HUES64 (cell line): ENCODE measurements at regions not wholly inside any gene's neighbourhood (a gene's known extent, or its start where the extent isn't known, plus 50 kb on each side); places are given as distances from the start of the nearest gene placed in this dataset.

Experiments used
- H3K27ac ChIP-seq: 2 replicates; pipeline ENCODE4 v1.7.0; 2013; ENCODE audit warnings: low read depth, low read length, inconsistent platforms
- H3K27me3 ChIP-seq: 2 replicates; pipeline ENCODE4 v1.6.1; 2013; ENCODE audit warnings: mild to moderate bottlenecking, low read length; ENCODE audit not compliant: insufficient read depth
- H3K36me3 ChIP-seq: 2 replicates; pipeline ENCODE4 v1.6.1; 2013; ENCODE audit warnings: mild to moderate bottlenecking, low read length; ENCODE audit not compliant: insufficient read depth
- H3K4me1 ChIP-seq: 2 replicates; pipeline ENCODE4 v1.6.1; 2013; ENCODE audit warnings: mild to moderate bottlenecking, low read length, moderate library complexity; ENCODE audit not compliant: insufficient read depth
- H3K4me3 ChIP-seq: 2 replicates; pipeline ENCODE4 v1.5.1; 2013; ENCODE audit warnings: mild to moderate bottlenecking, low read length, moderate library complexity
- H3K9ac ChIP-seq: 2 replicates; pipeline ENCODE4 v1.6.1; 2013; ENCODE audit warnings: mild to moderate bottlenecking, low read depth, low read length
- H3K9me3 ChIP-seq: 2 replicates; pipeline ENCODE4 v1.6.1; 2013; ENCODE audit warnings: low read depth, low read length; ENCODE audit not compliant: insufficient read depth
- WGBS: fragments of 150-250, 120-280 bp; methylation state at CpG from one replicate; pipeline ENCODE4 v1.1.7; 2013; ENCODE audit warnings: missing lambda C conversion rate; 5-methylcytosine and 5-hydroxymethylcytosine counted together

GRCh38 chr6:106767271-106767670, 137.9 kb downstream of the QRSL1 start:
- no peak overlapping the region for H3K27ac ChIP-seq
- H3K4me3 ChIP-seq: no peak overlapping the region
- 89% methylated on average over 1 of the region's 1 CpG for WGBS
- no peaks in the 10 kb centered on the region for H3K27me3 ChIP-seq
- H3K36me3 ChIP-seq: no peaks in the 10 kb centered on the region
- no peaks in the 10 kb centered on the region for H3K4me1 ChIP-seq
- H3K9me3 ChIP-seq: peaks cover 20% of the 10 kb centered on the region
- no peak overlapping the region for H3K9ac ChIP-seq

- Histone ChIP-seq H3K9ac (no peak overlapping the region), H3K4me3 (no peak overlapping the region), H3K9me3 (peaks cover 16% of the 10 kb centered on the region), H3K36me3 (no peaks in the 10 kb centered on the region), H3K4me1 (no peaks in the 10 kb centered on the region), H3K27ac (no peak overlapping the region), H3K27me3 (no peaks in the 10 kb centered on the region)
- 94% methylated on average over 4 of the region's 4 CpGs for WGBS
These were observed 136.8 kb downstream of the QRSL1 start for GRCh38 chr6:106766201-106766600.

GRCh38 chr6:106765496-106765895, 136.1 kb downstream of the QRSL1 start:
- Histone ChIP-seq H3K4me1 (no peaks in the 10 kb centered on the region), H3K9ac (no peak overlapping the region), H3K9me3 (peaks cover 12% of the 10 kb centered on the region), H3K27me3 (no peaks in the 10 kb centered on the region), H3K4me3 (no peak overlapping the region), H3K27ac (no peak overlapping the region), H3K36me3 (no peaks in the 10 kb centered on the region)
- WGBS: 99% methylated on average over 2 of the region's 2 CpGs

- H3K9me3 ChIP-seq: peaks cover 7% of the 10 kb centered on the region; the same call in 1 of the 2 replicates
- H3K27me3 ChIP-seq: no peaks in the 10 kb centered on the region
- no peak overlapping the region for H3K9ac ChIP-seq
- no peak overlapping the region for H3K4me3 ChIP-seq
- WGBS: 92% methylated on average over 2 of the region's 2 CpGs
- H3K4me1 ChIP-seq: no peaks in the 10 kb centered on the region
- H3K36me3 ChIP-seq: no peaks in the 10 kb centered on the region
- no peak overlapping the region for H3K27ac ChIP-seq
These were observed 135.1 kb downstream of the QRSL1 start for GRCh38 chr6:106764353-106764980.

- no peaks in the 10 kb centered on the region for H3K27me3 ChIP-seq
- no peak overlapping the region for H3K9ac ChIP-seq
- H3K36me3 ChIP-seq: no peaks in the 10 kb centered on the region
- no peak overlapping the region for H3K4me3 ChIP-seq
- H3K27ac ChIP-seq: no peak overlapping the region
- H3K9me3 ChIP-seq: peaks cover 7% of the 10 kb centered on the region; the same call in 1 of the 2 replicates
- H3K4me1 ChIP-seq: no peaks in the 10 kb centered on the region
These were observed 134.0 kb downstream of the QRSL1 start for GRCh38 chr6:106763361-106763760.

- Histone ChIP-seq H3K4me1 (no peaks in the 10 kb centered on the region), H3K9ac (no peak overlapping the region), H3K9me3 (peaks cover 7% of the 10 kb centered on the region; the same call in 1 of the 2 replicates), H3K27ac (no peak overlapping the region), H3K36me3 (no peaks in the 10 kb centered on the region), H3K27me3 (no peaks in the 10 kb centered on the region), H3K4me3 (no peak overlapping the region)
- 96% methylated on average over 2 of the region's 2 CpGs for WGBS
These were observed 131.8 kb downstream of the QRSL1 start for GRCh38 chr6:106761160-106761559.

- no peaks in the 10 kb centered on the region for H3K27me3 ChIP-seq
- no peaks in the 10 kb centered on the region for H3K36me3 ChIP-seq
- H3K27ac ChIP-seq: no peak overlapping the region
- WGBS: 95% methylated on average over 2 of the region's 2 CpGs
- H3K9me3 ChIP-seq: peaks cover 7% of the 10 kb centered on the region; the same call in 1 of the 2 replicates
- no peak overlapping the region for H3K9ac ChIP-seq
- H3K4me1 ChIP-seq: no peaks in the 10 kb centered on the region
- no peak overlapping the region for H3K4me3 ChIP-seq
These were observed 129.7 kb downstream of the QRSL1 start for GRCh38 chr6:106759112-106759511.

GRCh38 chr6:106757722-106758467, 128.5 kb downstream of the QRSL1 start:
- Histone ChIP-seq H3K4me3 (no peak overlapping the region), H3K4me1 (no peaks in the 10 kb centered on the region), H3K9ac (no peak overlapping the region), H3K27me3 (no peaks in the 10 kb centered on the region), H3K27ac (no peak overlapping the region), H3K36me3 (no peaks in the 10 kb centered on the region), H3K9me3 (peaks cover 7% of the 10 kb centered on the region; the same call in 1 of the 2 replicates)
- WGBS: 95% methylated on average over 16 of the region's 16 CpGs

GRCh38 chr6:106757267-106757666, 127.9 kb downstream of the QRSL1 start:
- Histone ChIP-seq H3K4me1 (no peaks in the 10 kb centered on the region), H3K36me3 (no peaks in the 10 kb centered on the region), H3K27ac (no peak overlapping the region), H3K9ac (no peak overlapping the region), H3K4me3 (no peak overlapping the region), H3K9me3 (peaks cover 7% of the 10 kb centered on the region; the same call in 1 of the 2 replicates), H3K27me3 (no peaks in the 10 kb centered on the region)
- WGBS: 90% methylated on average over 1 of the region's 2 CpGs

GRCh38 chr6:106754215-106754614, 124.8 kb downstream of the QRSL1 start:
- peaks cover 10% of the 10 kb centered on the region for H3K4me1 ChIP-seq
- no peaks in the 10 kb centered on the region for H3K27me3 ChIP-seq
- WGBS: 93% methylated on average over 5 of the region's 5 CpGs
- no peak overlapping the region for H3K27ac ChIP-seq
- no peaks in the 10 kb centered on the region for H3K36me3 ChIP-seq
- no peak overlapping the region for H3K4me3 ChIP-seq
- no peak overlapping the region for H3K9ac ChIP-seq
- H3K9me3 ChIP-seq: peaks cover 3% of the 10 kb centered on the region; the same call in 1 of the 2 replicates

GRCh38 chr6:106752641-106753040, 123.3 kb downstream of the QRSL1 start:
- Histone ChIP-seq H3K27me3 (no peaks in the 10 kb centered on the region), H3K4me1 (peaks cover 24% of the 10 kb centered on the region), H3K27ac (no peak overlapping the region), H3K9me3 (no peaks in the 10 kb centered on the region), H3K4me3 (no peak overlapping the region), H3K9ac (no peak overlapping the region), H3K36me3 (no peaks in the 10 kb centered on the region)
- 89% methylated on average over 4 of the region's 4 CpGs for WGBS
